ENCODE measurements at regions not wholly inside any gene's neighbourhood (a gene's known extent, or its start where the extent isn't known, plus 50 kb on each side); places are given as distances from the start of the nearest gene placed in this dataset.

DNA sequence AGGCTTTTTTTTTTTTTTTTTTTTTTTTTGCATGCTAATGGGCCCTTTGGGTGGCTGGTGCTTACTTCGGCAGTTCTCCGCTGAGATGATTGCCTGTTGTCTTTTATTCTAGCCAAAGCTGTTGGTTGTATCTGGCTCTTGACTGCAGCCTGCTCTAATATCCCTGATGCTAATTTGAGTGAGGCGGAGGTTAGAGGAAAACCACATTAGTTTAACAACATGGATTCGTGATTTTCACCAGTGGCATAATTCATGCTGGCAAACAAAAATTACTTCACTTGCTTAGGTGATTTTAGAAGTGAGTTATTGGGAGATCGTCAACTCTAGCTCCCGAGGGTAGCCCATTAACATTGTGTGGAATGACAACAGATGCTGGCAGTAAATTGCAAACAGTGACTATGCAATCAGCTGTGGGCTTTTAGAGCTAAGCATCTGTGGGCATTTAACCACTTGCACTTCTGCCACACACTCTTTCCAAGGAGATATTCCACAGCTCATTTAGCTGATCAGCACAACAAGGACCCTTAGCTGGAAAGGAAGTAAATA lies 97.6 kb upstream of the ZDHHC17 start:
- Histone ChIP-seq H2AFZ (no peak overlapping the region), H3K27ac (no peak overlapping the region), H3K4me3 (no peak overlapping the region), H3K79me2 (no peaks in the 10 kb centered on the region), H3K36me3 (replicated peaks; ENCODE audit: insufficient read depth, low read depth) (no peaks in the 10 kb centered on the region), H3K9me2 (replicated peaks; ENCODE audit: insufficient read depth) (no peaks in the 10 kb centered on the region), H3K4me1 (ENCODE audit: insufficient read depth) (no peaks in the 10 kb centered on the region), H4K20me1 (ENCODE audit: insufficient read depth, poor library complexity, severe bottlenecking) (no peaks in the 10 kb centered on the region), H3K9me3 (ENCODE audit: low read depth) (no peaks in the 10 kb centered on the region), H3K27me3 (no peaks in the 10 kb centered on the region), H3K4me2 (peak overlapping the region; percentile 33)
- TF ChIP-seq CTCF (IDR thresholded peaks at IDR 0.05; ENCODE audit: poor library complexity): no peak
- TF ChIP-seq EZH2 (IDR thresholded peaks at IDR 0.05; ENCODE audit: borderline replicate concordance): no peak
- no peak for TF ChIP-seq EZH2phosphoT487 (IDR thresholded peaks at IDR 0.05; ENCODE audit: low read depth, severe bottlenecking, unreplicated experiment)
- 52% methylated on average over 6 of the region's 6 CpGs for WGBS (ENCODE audit: low lambda C conversion rate, missing lambda C conversion rate)
- no peak for DNase-seq (ENCODE audit: low spot score)

- Histone ChIP-seq H3K27ac (no peak overlapping the region), H3K9me3 (ENCODE audit: low read depth) (no peaks in the 10 kb centered on the region), H3K27me3 (no peaks in the 10 kb centered on the region), H3K79me2 (no peaks in the 10 kb centered on the region), H3K9me2 (replicated peaks; ENCODE audit: insufficient read depth) (no peaks in the 10 kb centered on the region), H3K4me1 (ENCODE audit: insufficient read depth) (no peaks in the 10 kb centered on the region), H4K20me1 (ENCODE audit: insufficient read depth, poor library complexity, severe bottlenecking) (no peaks in the 10 kb centered on the region), H3K4me3 (no peak overlapping the region), H3K4me2 (no peak overlapping the region), H3K36me3 (replicated peaks; ENCODE audit: insufficient read depth, low read depth) (no peaks in the 10 kb centered on the region), H2AFZ (no peak overlapping the region)
- 61% methylated on average over 2 of the region's 2 CpGs for WGBS (ENCODE audit: low lambda C conversion rate, missing lambda C conversion rate)
- TF ChIP-seq EZH2phosphoT487 (IDR thresholded peaks at IDR 0.05; ENCODE audit: low read depth, severe bottlenecking, unreplicated experiment) (no peak), CTCF (IDR thresholded peaks at IDR 0.05; ENCODE audit: poor library complexity) (no peak), EZH2 (IDR thresholded peaks at IDR 0.05; ENCODE audit: borderline replicate concordance) (no peak)
- no peak for DNase-seq (ENCODE audit: low spot score)
Measured at GRCh38 chr12:76669981-76670380, 93.9 kb upstream of the ZDHHC17 start.

- Histone ChIP-seq H3K27ac (no peak overlapping the region), H4K20me1 (ENCODE audit: insufficient read depth, poor library complexity, severe bottlenecking) (no peaks in the 10 kb centered on the region), H3K4me2 (no peak overlapping the region), H3K36me3 (replicated peaks; ENCODE audit: insufficient read depth, low read depth) (no peaks in the 10 kb centered on the region), H3K79me2 (no peaks in the 10 kb centered on the region), H3K9me3 (ENCODE audit: low read depth) (no peaks in the 10 kb centered on the region), H2AFZ (no peak overlapping the region), H3K4me3 (no peak overlapping the region), H3K4me1 (ENCODE audit: insufficient read depth) (no peaks in the 10 kb centered on the region), H3K27me3 (no peaks in the 10 kb centered on the region), H3K9me2 (replicated peaks; ENCODE audit: insufficient read depth) (no peaks in the 10 kb centered on the region)
- WGBS (ENCODE audit: low lambda C conversion rate, missing lambda C conversion rate): 27% methylated on average over 1 of the region's 1 CpG
- DNase-seq (ENCODE audit: low spot score): no peak
- TF ChIP-seq EZH2phosphoT487 (IDR thresholded peaks at IDR 0.05; ENCODE audit: low read depth, severe bottlenecking, unreplicated experiment) (no peak), CTCF (IDR thresholded peaks at IDR 0.05; ENCODE audit: poor library complexity) (no peak), EZH2 (IDR thresholded peaks at IDR 0.05; ENCODE audit: borderline replicate concordance) (no peak)
Measured at GRCh38 chr12:76670776-76671175, 93.1 kb upstream of the ZDHHC17 start.
